GM18517 (cell line): ENCODE measurements at regions not wholly inside any gene's neighbourhood (a gene's known extent, or its start where the extent isn't known, plus 50 kb on each side); places are given as distances from the start of the nearest gene placed in this dataset.
A peak's percentile ranks its signal among the peaks of the same experiment; 100 is the strongest.

ENCODE experiments used
- ATAC-seq: cut with Tn5 transposase; IDR thresholded peaks from one replicate; pipeline ENCODE4 v1.9.1; 2021; ENCODE audit warnings: mild to moderate bottlenecking, moderate library complexity; ENCODE audit not compliant: unreplicated experiment

- peak; percentile 44 for ATAC-seq
Measured at GRCh38 chr4:35966566-35966965, 277.7 kb downstream of the ARAP2 start.

DNA sequence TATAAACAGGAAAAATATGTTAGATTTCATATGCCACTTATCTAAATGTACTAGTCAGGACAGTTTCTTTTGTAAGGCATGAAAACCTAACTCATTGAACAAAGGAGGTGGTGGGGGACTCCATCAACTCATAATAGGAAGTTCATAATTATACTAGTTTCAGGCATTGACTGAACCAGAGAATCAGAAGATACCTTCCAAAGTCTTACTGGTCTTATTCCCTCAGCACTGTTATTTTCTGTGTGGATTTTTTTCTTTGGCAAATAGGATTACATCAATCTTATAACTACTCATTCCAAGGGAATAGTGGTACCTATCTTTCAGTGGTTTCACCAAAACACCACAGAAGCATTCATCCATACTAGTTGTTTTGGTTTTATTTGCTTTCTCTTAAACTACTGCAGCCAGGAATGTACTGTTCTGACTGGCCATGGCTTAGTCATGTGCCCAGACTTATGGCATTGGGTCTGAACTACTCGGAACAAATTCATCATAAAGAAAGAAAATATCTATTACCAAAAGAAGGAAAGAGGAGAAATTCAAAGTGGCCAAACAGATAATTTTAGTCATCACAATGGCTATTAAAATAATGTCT lies 273.9 kb downstream of the ARAP2 start:
- ATAC-seq = peak; percentile 63

- ATAC-seq = no peak
Measured at GRCh38 chr4:35972814-35973213, 271.5 kb downstream of the ARAP2 start.

DNA sequence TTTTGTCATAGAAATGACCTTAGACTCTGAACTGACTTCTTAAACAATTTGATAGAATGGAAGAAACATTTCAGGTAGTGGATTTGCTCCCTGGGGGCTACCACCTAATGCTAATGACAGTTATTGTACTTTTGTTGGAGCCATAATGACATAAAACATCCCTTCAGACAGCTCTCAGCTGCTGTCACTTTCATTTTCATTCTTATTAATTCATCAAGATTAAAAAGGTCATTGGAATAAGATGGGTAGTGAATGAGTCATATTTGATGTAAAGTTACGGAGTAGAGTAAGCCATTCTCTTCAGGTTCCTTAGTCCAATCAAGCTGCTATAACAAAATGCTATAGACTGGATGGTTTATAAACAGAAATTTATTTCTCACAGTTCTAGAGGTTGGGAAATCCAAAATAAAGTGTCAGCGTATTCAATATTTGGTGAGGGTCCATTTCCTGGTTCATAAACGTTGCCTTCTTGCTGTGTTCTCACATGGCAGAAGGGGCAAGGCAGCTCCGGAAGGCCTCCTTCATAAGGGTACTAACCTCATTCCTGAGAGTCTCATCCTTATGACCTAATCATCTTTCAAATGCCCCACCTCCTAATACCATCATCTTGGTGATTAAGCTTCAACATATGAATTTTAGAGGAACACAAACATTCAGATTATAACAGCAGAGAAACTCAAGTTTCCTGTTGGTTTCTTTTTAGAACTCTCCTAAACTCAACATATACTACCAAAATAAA lies 268.5 kb downstream of the ARAP2 start:
- peak; percentile 61 for ATAC-seq

DNA sequence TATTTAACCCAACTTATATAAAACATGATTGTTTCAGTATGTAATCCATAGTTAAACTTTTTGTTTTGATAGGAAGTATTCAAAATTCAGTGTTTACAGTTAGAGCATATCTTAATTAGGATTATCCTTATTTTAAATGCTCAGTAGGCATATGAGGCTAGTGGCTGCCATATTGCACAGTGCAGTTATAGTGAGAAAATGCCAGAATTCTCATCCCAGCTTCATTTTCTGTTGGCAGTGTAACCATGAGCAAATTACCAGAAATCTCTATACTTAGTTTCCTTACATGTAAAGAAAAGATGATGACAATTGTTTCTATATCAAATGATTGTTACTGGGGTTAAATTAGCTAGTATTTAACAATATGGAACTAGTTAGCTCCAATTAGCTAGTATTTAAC lies 265.8 kb downstream of the ARAP2 start:
- ATAC-seq = no peak

DNA sequence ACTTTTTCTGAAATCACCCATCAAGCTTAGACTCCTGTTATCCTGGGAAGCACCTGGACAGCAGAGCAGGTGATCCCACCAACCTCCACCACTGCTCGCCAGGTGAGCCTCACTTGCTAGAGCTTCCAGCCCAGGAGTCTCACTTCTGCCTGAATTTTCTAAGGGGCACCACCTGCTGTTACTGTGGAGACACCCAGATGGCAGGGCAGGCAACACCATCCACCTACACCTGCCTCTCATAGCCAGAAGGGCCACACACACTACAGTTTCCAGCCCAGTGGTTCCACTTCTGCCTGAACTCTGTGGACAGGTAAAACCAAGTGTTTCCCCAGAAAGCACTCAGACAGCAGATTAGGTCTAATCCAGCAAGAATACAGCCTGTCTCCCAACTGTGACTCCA lies 262.0 kb downstream of the ARAP2 start:
- ATAC-seq = no peak

DNA sequence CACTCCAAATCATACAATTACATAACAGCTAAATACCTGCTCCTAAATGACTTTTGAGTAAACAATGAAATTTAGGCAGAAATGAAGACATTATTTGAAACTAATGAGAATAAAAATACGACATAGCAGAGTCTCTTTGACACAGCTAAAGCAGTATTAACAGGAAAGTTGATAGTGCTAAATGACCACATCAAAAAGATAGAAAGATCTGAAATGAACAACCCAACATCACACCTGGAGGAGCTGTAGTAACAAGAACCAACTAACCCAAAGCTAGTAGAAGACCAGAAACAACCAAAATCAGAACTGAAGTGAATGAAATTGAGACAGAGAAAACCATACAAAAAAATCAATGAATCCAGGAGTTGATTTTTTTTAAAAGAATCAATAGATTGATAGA lies 257.8 kb downstream of the ARAP2 start:
- ATAC-seq = no peak

DNA sequence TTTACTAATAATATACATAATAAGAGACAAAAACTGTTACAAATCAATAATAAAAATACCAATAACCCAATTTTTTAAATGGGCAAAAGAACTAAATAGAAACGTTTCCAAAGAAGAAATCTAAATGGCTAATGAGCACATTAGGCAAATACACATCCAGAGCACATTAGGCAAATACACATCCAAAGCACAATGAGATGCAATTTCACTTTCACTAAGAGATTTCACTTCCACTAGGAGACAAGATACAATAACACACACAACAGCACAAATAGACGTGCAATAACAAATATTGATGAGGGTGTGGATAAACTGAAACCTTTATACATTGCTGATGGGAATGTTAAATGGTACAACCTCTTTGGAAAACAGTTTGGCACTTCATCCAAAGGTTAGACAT lies 250.7 kb downstream of the ARAP2 start:
- no peak for ATAC-seq

DNA sequence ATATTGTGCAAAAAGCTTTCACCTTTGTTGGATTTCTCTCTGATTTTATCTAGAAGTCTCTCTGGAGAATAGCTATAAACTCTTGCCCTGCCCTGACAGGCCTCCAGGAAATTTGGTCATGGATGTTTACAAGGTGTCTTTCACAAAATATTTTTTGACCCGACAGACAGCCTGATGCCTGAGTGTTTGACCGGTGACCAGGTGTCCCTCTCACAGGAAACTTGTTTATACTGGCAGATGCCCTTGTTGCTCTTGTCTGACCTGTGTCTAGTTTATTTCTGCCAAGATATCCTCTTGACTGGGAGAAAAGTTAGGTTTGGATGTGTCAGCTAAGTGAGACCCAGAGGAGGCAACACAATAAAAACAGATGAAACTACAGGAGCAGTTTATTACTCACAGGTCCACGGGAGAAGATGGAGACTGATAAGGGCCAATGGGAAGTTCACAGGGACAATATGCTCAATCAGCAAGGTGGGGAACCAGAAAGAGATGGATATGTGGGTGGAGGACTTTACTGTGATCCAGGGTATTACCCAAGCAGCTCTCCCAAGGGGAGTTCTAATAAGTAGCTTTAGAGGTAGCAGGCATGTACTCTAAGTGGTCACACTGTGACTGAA lies 243.3 kb downstream of the ARAP2 start:
- ATAC-seq = no peak

DNA sequence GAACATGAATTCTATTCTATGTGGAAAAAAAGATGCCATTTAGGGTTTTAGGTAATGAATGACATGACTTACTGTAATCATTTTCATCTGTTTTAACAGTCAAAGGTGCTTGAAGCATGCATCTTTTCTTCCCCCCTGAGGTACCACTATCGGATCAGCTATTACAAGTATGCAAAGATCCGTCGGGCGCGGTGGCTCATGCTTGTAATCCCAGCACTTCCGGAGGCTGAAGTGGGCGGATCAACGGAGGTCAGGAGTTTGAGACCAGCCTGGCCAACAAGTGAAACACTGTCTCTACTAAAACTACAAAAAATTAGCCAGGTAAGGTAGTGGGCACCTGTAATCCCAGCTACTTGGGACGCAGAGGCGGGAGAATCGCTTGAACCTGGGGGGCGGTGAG lies 241.3 kb downstream of the ARAP2 start:
- no peak for ATAC-seq

GRCh38 chr4:36004204-36004851 lies 240.0 kb downstream of the ARAP2 start:
- ATAC-seq = no peak

- no peak for ATAC-seq
Measured at GRCh38 chr4:36006226-36006625, 238.1 kb downstream of the ARAP2 start.

GRCh38 chr4:36010397-36010929 lies 233.9 kb downstream of the ARAP2 start:
- no peak for ATAC-seq

DNA sequence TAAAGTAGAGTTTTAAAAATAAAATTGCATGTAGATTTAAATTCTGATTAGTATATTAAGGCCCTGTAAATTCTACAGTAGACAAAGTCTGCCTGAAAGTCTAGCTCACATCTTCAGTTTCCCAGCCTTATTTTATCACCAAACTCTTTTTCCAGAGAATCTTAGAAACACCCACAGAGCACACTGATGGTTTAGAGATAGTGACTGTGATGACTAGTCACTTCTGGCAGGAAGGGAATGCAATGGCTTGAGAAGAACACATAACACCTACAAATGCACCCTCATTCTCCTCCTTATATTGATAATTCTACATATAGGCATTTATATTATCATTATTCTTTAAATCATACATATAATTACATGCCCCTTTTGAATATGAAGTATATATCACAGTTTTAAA lies 232.9 kb downstream of the ARAP2 start:
- ATAC-seq = no peak

DNA sequence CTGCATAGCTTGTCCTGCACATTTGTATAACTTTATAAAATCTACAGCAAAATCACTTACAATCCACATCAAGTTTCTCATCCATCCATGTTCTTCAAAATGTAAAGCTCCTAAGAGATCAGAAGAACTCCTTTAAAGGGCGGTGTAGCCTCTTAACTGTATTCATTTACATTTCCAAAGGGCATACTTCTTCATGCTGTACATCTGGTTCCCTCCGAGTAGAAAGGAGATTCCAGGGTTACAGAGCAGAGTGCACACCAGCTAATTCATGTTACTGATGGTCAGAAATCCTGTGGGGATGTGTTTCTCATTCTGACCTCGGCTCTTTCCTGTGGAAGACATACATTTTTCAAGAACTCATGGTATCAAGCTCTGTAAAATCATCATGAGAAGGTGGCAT lies 231.8 kb downstream of the ARAP2 start:
- no peak for ATAC-seq

DNA sequence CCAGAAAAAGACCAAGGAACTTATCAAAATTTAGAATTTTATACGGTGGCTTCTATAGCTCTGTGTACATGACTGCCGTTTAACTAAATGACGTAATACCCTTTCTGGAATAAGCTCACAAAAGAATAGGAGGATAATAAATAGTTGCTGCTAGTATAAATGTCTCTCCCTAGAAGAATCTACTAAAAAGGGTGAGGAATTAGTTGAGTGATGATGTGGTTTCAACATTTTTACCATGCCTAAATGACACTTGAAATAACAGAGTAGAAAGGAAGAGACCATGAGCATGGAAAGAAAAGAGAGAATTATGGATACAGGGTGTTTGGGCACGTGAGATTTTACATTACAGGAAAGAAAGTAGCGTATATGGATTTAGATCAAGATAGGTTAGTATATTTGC lies 231.1 kb downstream of the ARAP2 start:
- no peak for ATAC-seq
